H1 (cell line): ENCODE measurements at regions not wholly inside any gene's neighbourhood (a gene's known extent, or its start where the extent isn't known, plus 50 kb on each side); places are given as distances from the start of the nearest gene placed in this dataset.

Experiments used
- CTCF ChIA-PET: fragments of 300-600 bp; sonication (Branson Sonifier 250); formaldehyde crosslinking; loops from one replicate; lab custom pipeline; 2021; ENCODE audit not compliant: partially characterized antibody; lab: Charles Lee
- POLR2A ChIA-PET: fragments of 300-600 bp; sonication (Branson Sonifier 250); formaldehyde crosslinking; loops from one replicate; lab custom pipeline; 2021; ENCODE audit warnings: inconsistent platforms; ENCODE audit not compliant: partially characterized antibody; lab: Charles Lee
- DNase-seq, 2 experiments: peaks; one replicate each; pipeline versions ENCODE4 v3.0.0 to v3.0.0-alpha.2; 2010 to 2022; ENCODE audit warnings: low spot score in 2 of 2, low read depth in 1 of 2, mixed read lengths in 1 of 2
- FAIRE-seq: peaks from 2 replicates; lab custom pipeline; 2011; peaks lifted over from hg19 to GRCh38; lab: Jason Lieb, UNC
- H2AFZ ChIP-seq: 2 replicates; pipeline ENCODE4 v1.8.1; 2012; ENCODE audit warnings: low read length, inconsistent platforms
- H2AK5ac ChIP-seq: 2 replicates; pipeline ENCODE4 v1.6.1; 2013; ENCODE audit warnings: low read depth, low read length
- H2BK120ac ChIP-seq: replicated peaks from 2 replicates; pipeline ENCODE3; 2013; ENCODE audit warnings: low read depth, low read length, inconsistent platforms
- H2BK12ac ChIP-seq: 2 replicates; pipeline ENCODE4 v1.6.1; 2013; ENCODE audit warnings: low read depth, low read length
- H2BK15ac ChIP-seq: 2 replicates; pipeline ENCODE4 v1.6.1; 2013; ENCODE audit warnings: low read length
- H2BK20ac ChIP-seq: 2 replicates; pipeline ENCODE4 v1.6.1; 2013; ENCODE audit warnings: low read length
- H2BK5ac ChIP-seq: 2 replicates; pipeline ENCODE4 v1.6.1; 2013; ENCODE audit warnings: low read depth, low read length
- H3K14ac ChIP-seq: 2 replicates; pipeline ENCODE4 v1.6.1; 2013; ENCODE audit warnings: inconsistent platforms; ENCODE audit not compliant: insufficient read length
- H3K18ac ChIP-seq: 2 replicates; pipeline ENCODE4 v1.6.1; 2013; ENCODE audit warnings: low read length; ENCODE audit errors: extremely low read depth
- H3K23ac ChIP-seq: 2 replicates; pipeline ENCODE4 v1.6.1; 2013; ENCODE audit warnings: inconsistent platforms; ENCODE audit not compliant: insufficient read length
- H3K23me2 ChIP-seq: 2 replicates; pipeline ENCODE4 v1.6.1; 2013; ENCODE audit warnings: low read depth, low read length
- H3K27ac ChIP-seq: 2 replicates; pipeline ENCODE4 v1.6.1; 2011; ENCODE audit warnings: low read depth, low read length, inconsistent platforms
- H3K27me3 ChIP-seq, 4 experiments: replicated peaks in 1 of 4; 1 replicate in 1 of 4; 2 replicates in 3 of 4; pipeline versions ENCODE4 v1.6.1 to v1.8.1; 2011 to 2013; ENCODE audit warnings: low read length in 3 of 4, mild to moderate bottlenecking in 3 of 4, inconsistent platforms in 2 of 4, mixed read lengths in 2 of 4, moderate library complexity in 1 of 4; ENCODE audit not compliant: control insufficient read depth in 3 of 4, insufficient read depth in 3 of 4; ENCODE audit errors: extremely low read depth in 1 of 4
- H3K36me3 ChIP-seq, 4 experiments: 2 replicates each; pipeline versions ENCODE4 v1.6.1 to v1.8.1; 2011 to 2013; ENCODE audit warnings: mild to moderate bottlenecking in 4 of 4, low read length in 3 of 4, moderate library complexity in 2 of 4, control low read depth in 1 of 4, inconsistent platforms in 1 of 4; ENCODE audit not compliant: insufficient read depth in 4 of 4, control insufficient read depth in 2 of 4
- H3K4ac ChIP-seq: replicated peaks from 2 replicates; pipeline ENCODE3; 2013; ENCODE audit warnings: low read length, low read depth, mixed read lengths, inconsistent platforms; ENCODE audit not compliant: insufficient read length
- H3K4me1 ChIP-seq, 4 experiments: replicated peaks in 1 of 4; 1 replicate in 1 of 4; 2 replicates in 3 of 4; pipeline versions ENCODE4 v1.6.1 to v1.8.1; 2011 to 2013; ENCODE audit warnings: low read length in 3 of 4, inconsistent platforms in 2 of 4, mixed read lengths in 1 of 4; ENCODE audit not compliant: insufficient read depth in 4 of 4, control insufficient read depth in 3 of 4
- H3K4me2 ChIP-seq, 2 experiments: 2 replicates each; pipeline versions ENCODE4 v1.6.1 to v1.8.1; 2011 to 2013; ENCODE audit warnings: low read depth in 2 of 2, low read length in 2 of 2, control low read depth in 1 of 2, inconsistent platforms in 1 of 2, mild to moderate bottlenecking in 1 of 2; ENCODE audit not compliant: insufficient read depth in 1 of 2
- H3K4me3 ChIP-seq, 4 experiments: fragments of 200-600, 300-600 bp in 1 of 4; sonication (generic), shearing (Covaris generic), sonication (Bioruptor Twin) in 1 of 4; 2 replicates each; pipeline versions ENCODE4 v1.5.1 to v1.8.1; 2011 to 2016; ENCODE audit warnings: low read length in 4 of 4, low read depth in 3 of 4, control low read depth in 2 of 4, inconsistent platforms in 2 of 4, mild to moderate bottlenecking in 2 of 4, mixed read lengths in 1 of 4, moderate library complexity in 1 of 4; ENCODE audit not compliant: insufficient read depth in 2 of 4; ENCODE audit errors: extremely low read depth in 1 of 4
- H3K56ac ChIP-seq: replicated peaks from 2 replicates; pipeline ENCODE3; 2013; ENCODE audit warnings: low read depth, mild to moderate bottlenecking, mixed read lengths, low read length, inconsistent platforms; ENCODE audit not compliant: insufficient read length
- H3K79me1 ChIP-seq: 2 replicates; pipeline ENCODE4 v1.6.1; 2013; ENCODE audit warnings: low read depth, low read length, control low read depth
- H3K79me2 ChIP-seq, 2 experiments: 2 replicates each; pipeline versions ENCODE4 v1.6.1 to v1.8.1; 2012 to 2013; ENCODE audit warnings: low read length in 2 of 2, mild to moderate bottlenecking in 2 of 2, inconsistent platforms in 1 of 2; ENCODE audit not compliant: insufficient read depth in 2 of 2, control insufficient read depth in 1 of 2
- H3K9ac ChIP-seq, 4 experiments: replicated peaks in 1 of 4; 1 replicate in 1 of 4; 2 replicates in 3 of 4; pipeline versions ENCODE4 v1.6.1 to v1.8.1; 2011 to 2013; ENCODE audit warnings: low read depth in 3 of 4, low read length in 3 of 4, control low read depth in 2 of 4, mild to moderate bottlenecking in 2 of 4, moderate library complexity in 2 of 4, inconsistent platforms in 1 of 4; ENCODE audit errors: extremely low read depth in 1 of 4
- H3K9me3 ChIP-seq, 2 experiments: 2 replicates each; pipeline versions ENCODE4 v1.6.1 to v1.8.1; 2012 to 2013; ENCODE audit warnings: mild to moderate bottlenecking in 2 of 2, moderate library complexity in 2 of 2, control low read depth in 1 of 2, inconsistent platforms in 1 of 2, low read depth in 1 of 2, low read length in 1 of 2, mixed read lengths in 1 of 2; ENCODE audit not compliant: insufficient read depth in 2 of 2
- H4K20me1 ChIP-seq, 2 experiments: replicated peaks in 1 of 2; 2 replicates each; pipeline versions ENCODE3 to v1.8.1; 2011 to 2013; ENCODE audit warnings: inconsistent platforms in 2 of 2, low read length in 2 of 2, mild to moderate bottlenecking in 1 of 2; ENCODE audit not compliant: insufficient read depth in 2 of 2, control insufficient read depth in 1 of 2
- H4K5ac ChIP-seq: 2 replicates; pipeline ENCODE4 v1.6.1; 2013; ENCODE audit warnings: low read length, low read depth, mixed read lengths, inconsistent platforms; ENCODE audit not compliant: insufficient read length
- H4K8ac ChIP-seq: 2 replicates; pipeline ENCODE4 v1.8.0; 2013; ENCODE audit warnings: mild to moderate bottlenecking, moderate library complexity, low read length, inconsistent platforms; ENCODE audit not compliant: insufficient read depth; ENCODE audit errors: extremely low read depth
- H4K91ac ChIP-seq: replicated peaks from 2 replicates; pipeline ENCODE3; 2013; ENCODE audit warnings: low read length, mixed read lengths, inconsistent platforms; ENCODE audit not compliant: insufficient read length
- CHD1 ChIP-seq: IDR thresholded peaks from 2 replicates; pipeline ENCODE4 v1.6.1; 2012; ENCODE audit warnings: low read depth, low read length, improper control_type of control experiment
- EGR1 ChIP-seq: IDR thresholded peaks from 2 replicates; pipeline ENCODE4 v1.6.1; 2011; ENCODE audit warnings: low read depth, low read length, borderline replicate concordance
- KDM5A ChIP-seq: fragments of 200-600 bp; IDR thresholded peaks from 2 replicates; pipeline ENCODE4 v1.7.1; 2012; ENCODE audit warnings: mild to moderate bottlenecking, low read length, inconsistent platforms, mixed read lengths
- NRF1 ChIP-seq: IDR thresholded peaks from 2 replicates; pipeline ENCODE4 v1.6.1; 2011; ENCODE audit warnings: mild to moderate bottlenecking, low read depth, low read length, improper control_type of control experiment
- POLR2A ChIP-seq, 2 experiments: IDR thresholded peaks; 1 replicate in 1 of 2; 2 replicates in 1 of 2; pipeline ENCODE4 v1.6.1; 2011; ENCODE audit warnings: low read depth in 2 of 2, low read length in 2 of 2, mild to moderate bottlenecking in 2 of 2; ENCODE audit errors: control extremely low read depth in 1 of 2
- POU5F1 ChIP-seq: IDR thresholded peaks from 2 replicates; pipeline ENCODE4 v1.6.1; 2011; ENCODE audit warnings: low read depth, mild to moderate bottlenecking, low read length, moderate library complexity
- RFX5 ChIP-seq: IDR thresholded peaks from 2 replicates; pipeline ENCODE4 v1.6.1; 2011; ENCODE audit warnings: low read depth, low read length, improper control_type of control experiment, borderline replicate concordance
- SIN3A ChIP-seq, 2 experiments: IDR thresholded peaks in 1 of 2; conservative IDR thresholded peaks in 1 of 2; 2 replicates each; pipeline ENCODE4 v1.6.1; 2011 to 2012; ENCODE audit warnings: low read length in 2 of 2, improper control_type of control experiment in 1 of 2, low read depth in 1 of 2, mild to moderate bottlenecking in 1 of 2
- TAF1 ChIP-seq: IDR thresholded peaks from 2 replicates; pipeline ENCODE4 v1.6.1; 2011; ENCODE audit warnings: mild to moderate bottlenecking, low read depth, low read length
- TBP ChIP-seq: IDR thresholded peaks from 2 replicates; pipeline ENCODE4 v1.6.1; 2011; ENCODE audit warnings: low read depth, low read length, improper control_type of control experiment
- YY1 ChIP-seq: IDR thresholded peaks from 2 replicates; pipeline ENCODE4 v1.6.1; 2011; ENCODE audit warnings: low read depth, mild to moderate bottlenecking, low read length
- WGBS, 2 experiments: shearing (Covaris generic) in 1 of 2; methylation state at CpG; one replicate each; pipeline versions ENCODE4 v1.1.6 to v1.1.7; 2013 to 2015; ENCODE audit warnings: low lambda C conversion rate in 2 of 2, mixed read lengths in 2 of 2, inconsistent platforms in 1 of 2, low coverage in 1 of 2, missing lambda C conversion rate in 1 of 2; ENCODE audit not compliant: insufficient replicate concordance in 2 of 2, insufficient coverage in 1 of 2, insufficient read length in 1 of 2; ENCODE audit errors: extremely low coverage in 1 of 2, missing lambda C conversion rate in 1 of 2; 5-methylcytosine and 5-hydroxymethylcytosine counted together

GRCh38 chr11:103618528-103618927 is 417.9 kb upstream of the DDI1 start:
- 93% methylated on average over 3 of the region's 3 CpGs; no CpG with 5 or more reads in 1 of the 2 experiments for WGBS, 2 experiments
- Histone ChIP-seq H2BK15ac (no peak overlapping the region), H2BK5ac (no peak overlapping the region)

More at GRCh38 chr11:103618528-103618927, 417.9 kb upstream of the DDI1 start:
- no peaks in the 10 kb centered on the region for H3K9me3 ChIP-seq
- DNase-seq (no peak), FAIRE-seq (no peak)
- no peak overlapping the region for H3K56ac ChIP-seq
- no peak for TF ChIP-seq TAF1
- TF ChIP-seq NRF1: no peak
- TF ChIP-seq TBP: no peak
- no peak for TF ChIP-seq YY1
- TF ChIP-seq CHD1: no peak
- TF ChIP-seq SIN3A (conservative IDR thresholded peaks at IDR 0.05 in 1 of 2, IDR thresholded peaks at IDR 0.05 in 1 of 2; ENCODE audit: low read depth in 1 of 2, low read length in 2 of 2): no peak
- no peak for TF ChIP-seq EGR1
- no peak for TF ChIP-seq POU5F1
- TF ChIP-seq KDM5A: no peak
- no peak for TF ChIP-seq RFX5
- no peak for TF ChIP-seq POLR2A (IDR thresholded peaks at IDR 0.05; ENCODE audit: control extremely low read depth in 1 of 2, low read depth in 2 of 2, low read length in 2 of 2)
- no peak overlapping the region for H3K23ac ChIP-seq
- no peak overlapping the region for H3K4ac ChIP-seq
- H3K27ac ChIP-seq: no peak overlapping the region
- H3K4me1 ChIP-seq: no peaks in the 10 kb centered on the region
- no peaks in the 10 kb centered on the region for H4K20me1 ChIP-seq
- no peak overlapping the region for H4K5ac ChIP-seq
- ChIA-PET CTCF (interaction anchor here (2.1 kb wide), 1 partner anchor 53 kb away, joined by 4 read pairs; no protein-coding TSS in a partner anchor), POLR2A (no interaction called here)
- no peak overlapping the region for H2BK12ac ChIP-seq
- no peaks in the 10 kb centered on the region for H3K36me3 ChIP-seq
- no peak overlapping the region for H3K18ac ChIP-seq
- no peak overlapping the region for H3K9ac ChIP-seq
- no peak overlapping the region for H4K91ac ChIP-seq
- no peaks in the 10 kb centered on the region for H3K27me3 ChIP-seq
- no peak overlapping the region for H4K8ac ChIP-seq
- no peak overlapping the region for H2BK20ac ChIP-seq
- H3K14ac ChIP-seq: no peak overlapping the region
- no peaks in the 10 kb centered on the region for H3K79me1 ChIP-seq
- no peak overlapping the region for H3K4me2 ChIP-seq
- H3K79me2 ChIP-seq: no peaks in the 10 kb centered on the region
- no peak overlapping the region for H2AK5ac ChIP-seq
- H3K4me3 ChIP-seq: no peak overlapping the region
- no peak overlapping the region for H2AFZ ChIP-seq
- H2BK120ac ChIP-seq: no peak overlapping the region
- H3K23me2 ChIP-seq: no peaks in the 10 kb centered on the region
